ENCODE measurements at regions not wholly inside any gene's neighbourhood (a gene's known extent, or its start where the extent isn't known, plus 50 kb on each side); places are given as distances from the start of the nearest gene placed in this dataset.

GRCh38 chr14:80146941-80147340 lies 64.4 kb downstream of the DIO2 start:
- DNase-seq (ENCODE audit: low read depth in 3 of 3, low spot score in 2 of 3): no peak

- DNase-seq (ENCODE audit: low read depth in 3 of 3, low spot score in 2 of 3): no peak
These were observed 74.9 kb downstream of the DIO2 start for GRCh38 chr14:80136358-80136757.

GRCh38 chr14:80135305-80136088 lies 75.8 kb downstream of the DIO2 start:
- DNase-seq (ENCODE audit: low read depth in 3 of 3, low spot score in 2 of 3): no peak

GRCh38 chr14:80134321-80134720 lies 77.0 kb downstream of the DIO2 start:
- DNase-seq (ENCODE audit: low read depth in 3 of 3, low spot score in 2 of 3): no peak

GRCh38 chr14:80133457-80133856 lies 77.8 kb downstream of the DIO2 start:
- no peak for DNase-seq (ENCODE audit: low read depth in 3 of 3, low spot score in 2 of 3)

GRCh38 chr14:80127466-80127865 lies 83.8 kb downstream of the DIO2 start:
- DNase-seq (ENCODE audit: low read depth in 3 of 3, low spot score in 2 of 3): no peak

- no peak for DNase-seq (ENCODE audit: low read depth in 3 of 3, low spot score in 2 of 3)
These were observed 86.5 kb downstream of the DIO2 start for GRCh38 chr14:80124794-80125193.

GRCh38 chr14:80117876-80118275 lies 93.4 kb downstream of the DIO2 start:
- DNase-seq (ENCODE audit: low read depth in 3 of 3, low spot score in 2 of 3): no peak

GRCh38 chr14:80116157-80116556 lies 95.1 kb downstream of the DIO2 start:
- no peak for DNase-seq (ENCODE audit: low read depth in 3 of 3, low spot score in 2 of 3)

- no peak for DNase-seq (ENCODE audit: low read depth in 3 of 3, low spot score in 2 of 3)
These were observed 100.6 kb downstream of the DIO2 start for GRCh38 chr14:80110721-80111120.

- no peak for DNase-seq (ENCODE audit: low read depth in 3 of 3, low spot score in 2 of 3)
These were observed 102.2 kb downstream of the DIO2 start for GRCh38 chr14:80109055-80109454.

- no peak for DNase-seq (ENCODE audit: low read depth in 3 of 3, low spot score in 2 of 3)
These were observed 102.9 kb downstream of the DIO2 start for GRCh38 chr14:80108430-80108829.

- DNase-seq (ENCODE audit: low read depth in 3 of 3, low spot score in 2 of 3): no peak
These were observed 105.8 kb downstream of the DIO2 start for GRCh38 chr14:80105488-80105994.

GRCh38 chr14:80101835-80102234 lies 109.5 kb downstream of the DIO2 start:
- no peak for DNase-seq (ENCODE audit: low read depth in 3 of 3, low spot score in 2 of 3)

- no peak for DNase-seq (ENCODE audit: low read depth in 3 of 3, low spot score in 2 of 3)
These were observed 110.6 kb downstream of the DIO2 start for GRCh38 chr14:80100681-80101080.

GRCh38 chr14:80095623-80096022 lies 115.7 kb downstream of the DIO2 start:
- DNase-seq (ENCODE audit: low read depth in 3 of 3, low spot score in 2 of 3): no peak

GRCh38 chr14:80087411-80087810 lies 123.9 kb downstream of the DIO2 start:
- no peak for DNase-seq (ENCODE audit: low read depth in 3 of 3, low spot score in 2 of 3)

GRCh38 chr14:80084196-80084595 lies 127.1 kb downstream of the DIO2 start:
- no peak for DNase-seq (ENCODE audit: low read depth in 3 of 3, low spot score in 2 of 3)

GRCh38 chr14:80080601-80081000 lies 130.7 kb downstream of the DIO2 start:
- DNase-seq (ENCODE audit: low read depth in 3 of 3, low spot score in 2 of 3): no peak

- no peak for DNase-seq (ENCODE audit: low read depth in 3 of 3, low spot score in 2 of 3)
These were observed 132.8 kb downstream of the DIO2 start for GRCh38 chr14:80078501-80078900.

GRCh38 chr14:80077262-80077661 lies 134.0 kb downstream of the DIO2 start:
- no peak for DNase-seq (ENCODE audit: low read depth in 3 of 3, low spot score in 2 of 3)

GRCh38 chr14:80074900-80075574 lies 136.3 kb downstream of the DIO2 start:
- DNase-seq (ENCODE audit: low read depth in 3 of 3, low spot score in 2 of 3): no peak
